ENCODE measurements at regions not wholly inside any gene's neighbourhood (a gene's known extent, or its start where the extent isn't known, plus 50 kb on each side); places are given as distances from the start of the nearest gene placed in this dataset.

- TF ChIP-seq, protein P1, sequence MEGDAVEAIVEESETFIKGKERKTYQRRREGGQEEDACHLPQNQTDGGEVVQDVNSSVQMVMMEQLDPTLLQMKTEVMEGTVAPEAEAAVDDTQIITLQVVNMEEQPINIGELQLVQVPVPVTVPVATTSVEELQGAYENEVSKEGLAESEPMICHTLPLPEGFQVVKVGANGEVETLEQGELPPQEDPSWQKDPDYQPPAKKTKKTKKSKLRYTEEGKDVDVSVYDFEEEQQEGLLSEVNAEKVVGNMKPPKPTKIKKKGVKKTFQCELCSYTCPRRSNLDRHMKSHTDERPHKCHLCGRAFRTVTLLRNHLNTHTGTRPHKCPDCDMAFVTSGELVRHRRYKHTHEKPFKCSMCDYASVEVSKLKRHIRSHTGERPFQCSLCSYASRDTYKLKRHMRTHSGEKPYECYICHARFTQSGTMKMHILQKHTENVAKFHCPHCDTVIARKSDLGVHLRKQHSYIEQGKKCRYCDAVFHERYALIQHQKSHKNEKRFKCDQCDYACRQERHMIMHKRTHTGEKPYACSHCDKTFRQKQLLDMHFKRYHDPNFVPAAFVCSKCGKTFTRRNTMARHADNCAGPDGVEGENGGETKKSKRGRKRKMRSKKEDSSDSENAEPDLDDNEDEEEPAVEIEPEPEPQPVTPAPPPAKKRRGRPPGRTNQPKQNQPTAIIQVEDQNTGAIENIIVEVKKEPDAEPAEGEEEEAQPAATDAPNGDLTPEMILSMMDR (IDR thresholded peaks at IDR 0.05; ENCODE audit: low read depth, low read length, missing control alignments) = no peak
- no peak overlapping the region for H3K4me3 ChIP-seq (ENCODE audit: low read depth, low read length)
- DNase-seq (ENCODE audit: low read depth) = no peak
Observed at GRCh38 chr3:139198929-139199328, 144.9 kb upstream of the MRPS22 start.

DNA sequence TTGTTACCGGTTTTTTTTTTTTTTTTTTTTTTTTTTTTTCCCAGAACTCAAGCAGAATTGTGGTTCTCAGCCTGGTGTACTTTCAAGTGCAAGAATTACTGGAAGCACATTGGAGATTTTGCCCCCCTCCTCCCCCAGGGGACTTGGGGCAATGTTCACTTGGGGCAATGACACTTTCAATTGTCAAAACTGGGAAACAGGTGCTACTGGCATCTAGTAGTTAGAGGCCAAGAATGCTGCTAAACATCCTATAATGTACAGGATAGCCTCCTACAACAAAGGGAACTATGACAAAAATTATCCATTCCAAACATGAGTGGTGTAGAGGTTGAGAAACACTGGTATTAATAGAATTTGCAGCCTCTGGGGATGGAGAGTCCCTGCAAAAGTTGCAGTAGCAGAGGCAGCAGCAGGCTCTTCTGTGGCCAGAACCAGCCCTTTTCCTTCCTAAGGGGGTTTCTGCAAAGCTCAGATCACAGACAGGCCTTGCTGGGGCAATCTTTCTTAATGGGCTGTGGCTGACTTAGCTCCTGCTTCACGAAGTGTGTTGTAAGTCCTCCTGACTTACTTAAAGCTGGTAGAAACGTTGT, 144.3 kb upstream of the MRPS22 start:
- H3K4me3 ChIP-seq (ENCODE audit: low read depth, low read length) = no peak overlapping the region
- no peak for DNase-seq (ENCODE audit: low read depth)
- TF ChIP-seq, protein P1 (IDR thresholded peaks at IDR 0.05; ENCODE audit: low read depth, low read length, missing control alignments) = no peak

DNA sequence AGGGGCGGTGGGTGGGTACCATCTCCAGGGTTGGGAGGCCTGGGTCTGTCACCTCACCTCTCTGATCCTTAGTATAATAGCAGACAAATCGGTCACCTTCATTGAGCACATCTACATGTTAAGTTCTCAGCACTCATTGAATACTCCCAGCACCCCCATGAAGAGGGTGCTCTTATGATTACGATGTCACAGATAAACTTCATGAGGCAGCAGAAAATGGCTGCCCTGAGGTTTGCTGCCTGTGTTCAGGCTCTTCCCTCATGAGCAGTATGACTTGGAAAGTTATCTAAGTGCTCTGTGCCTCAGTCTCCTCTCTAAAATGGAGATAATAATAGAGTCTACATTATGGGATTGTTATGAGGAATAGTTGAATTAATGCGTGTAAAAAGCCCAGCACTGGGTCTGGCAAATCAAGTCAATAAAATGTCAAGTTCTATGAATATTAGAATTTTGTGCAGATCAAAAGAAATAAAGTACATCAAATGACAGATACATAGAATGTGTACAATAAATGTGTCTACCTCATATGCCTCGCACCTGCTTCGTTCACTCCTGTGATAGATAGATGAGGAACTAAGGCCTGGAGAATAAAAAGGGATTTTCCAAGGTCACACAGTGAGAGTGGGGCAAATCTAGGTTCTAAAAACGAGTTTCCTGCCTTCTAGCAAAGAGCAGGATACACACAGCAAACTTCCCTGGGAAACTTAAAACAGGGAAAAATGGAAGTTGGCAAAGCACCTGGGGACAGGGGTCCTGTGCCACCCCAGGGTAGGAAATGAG, 142.2 kb upstream of the MRPS22 start:
- TF ChIP-seq, protein P1 (IDR thresholded peaks at IDR 0.05; ENCODE audit: low read depth, low read length, missing control alignments) = no peak
- no peak overlapping the region for H3K4me3 ChIP-seq (ENCODE audit: low read depth, low read length)

DNA sequence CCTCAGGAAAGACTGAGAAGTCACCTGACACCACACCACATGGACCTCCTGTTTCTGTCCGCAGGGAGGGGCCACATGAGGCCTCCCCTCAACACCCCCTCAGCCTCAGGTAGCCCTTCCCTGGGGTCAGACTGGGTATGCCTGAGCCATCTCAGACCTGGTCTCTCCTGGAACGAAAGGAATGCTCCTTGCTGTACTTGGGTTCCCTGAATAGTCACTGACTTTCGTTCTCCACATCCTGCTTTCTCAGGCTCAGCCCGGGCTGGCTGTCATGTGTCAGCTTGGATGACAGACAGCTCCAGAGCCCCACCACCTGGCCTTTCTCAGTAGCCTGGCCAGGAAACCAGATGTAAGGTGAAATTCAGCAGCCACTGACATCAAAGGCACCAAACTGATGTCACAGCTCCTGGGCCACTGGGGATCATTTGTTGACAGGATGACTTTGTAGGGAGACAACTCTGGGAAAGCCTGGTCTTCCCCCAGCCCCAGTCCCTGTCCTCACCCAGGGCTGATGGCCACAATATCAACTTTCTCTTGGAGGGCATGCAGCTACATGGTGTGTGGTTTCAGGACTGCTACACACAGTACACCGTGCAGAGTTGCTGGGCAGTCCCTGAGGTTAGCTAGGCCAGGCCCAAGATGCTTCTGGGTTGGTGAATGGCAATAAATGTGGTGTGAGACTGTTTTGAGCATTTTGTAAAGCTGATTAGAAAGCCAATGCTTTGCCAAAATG, 141.4 kb upstream of the MRPS22 start:
- TF ChIP-seq, protein P1 (IDR thresholded peaks at IDR 0.05; ENCODE audit: low read depth, low read length, missing control alignments) = peak; percentile 49
- peak; percentile 22 for DNase-seq (ENCODE audit: low read depth)

More for the DNA sequence above, 142.2 kb upstream of the MRPS22 start:
- no peak for DNase-seq (ENCODE audit: low read depth)

DNA sequence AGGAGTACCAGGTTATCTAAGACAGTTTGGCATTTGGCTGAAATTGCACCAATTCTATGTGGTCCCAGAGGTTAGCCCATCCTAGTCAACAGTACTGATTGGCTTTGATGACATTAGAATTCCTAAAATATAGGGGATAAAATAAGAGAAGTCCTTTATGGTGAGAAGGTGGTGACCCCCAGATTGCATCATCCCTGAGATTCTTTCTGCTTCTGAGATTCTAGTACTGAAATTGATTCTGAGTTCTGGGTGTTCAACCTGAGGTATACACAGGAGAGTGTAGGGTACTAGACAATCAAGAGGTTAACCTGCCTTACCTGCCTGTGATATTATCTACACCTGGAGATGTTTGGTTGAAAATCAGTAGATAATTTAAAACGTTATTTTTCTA, 140.9 kb upstream of the MRPS22 start:
- H3K4me3 ChIP-seq (ENCODE audit: low read depth, low read length) = no peak overlapping the region
- no peak for DNase-seq (ENCODE audit: low read depth)
- TF ChIP-seq, protein P1 (IDR thresholded peaks at IDR 0.05; ENCODE audit: low read depth, low read length, missing control alignments) = no peak

More for the DNA sequence above, 141.4 kb upstream of the MRPS22 start:
- no peak overlapping the region for H3K4me3 ChIP-seq (ENCODE audit: low read depth, low read length)

DNA sequence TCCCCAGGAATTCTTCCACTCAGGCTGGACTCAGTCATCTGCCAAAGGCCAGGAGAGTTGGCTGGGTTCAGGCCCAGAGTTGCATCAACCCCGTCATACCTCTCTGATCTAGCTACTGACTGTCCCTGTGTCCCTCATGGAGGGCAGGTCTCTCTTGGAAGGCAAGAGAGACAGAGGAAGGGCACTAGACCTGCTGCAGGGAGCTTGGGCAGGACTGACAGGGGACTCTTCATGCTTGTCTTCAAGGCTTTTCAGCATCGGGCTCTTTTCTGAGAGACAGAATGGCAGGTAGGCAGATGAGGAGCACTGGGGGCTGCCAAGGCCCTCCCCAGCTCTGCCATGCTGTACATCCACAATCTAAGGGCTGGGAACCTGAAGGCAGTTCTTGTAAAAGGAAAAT, 140.1 kb upstream of the MRPS22 start:
- H3K4me3 ChIP-seq (ENCODE audit: low read depth, low read length) = no peak overlapping the region
- TF ChIP-seq, protein P1 (IDR thresholded peaks at IDR 0.05; ENCODE audit: low read depth, low read length, missing control alignments) = no peak
- no peak for DNase-seq (ENCODE audit: low read depth)
